MM.1S (cell line): ENCODE measurements at regions not wholly inside any gene's neighbourhood (a gene's known extent, or its start where the extent isn't known, plus 50 kb on each side); places are given as distances from the start of the nearest gene placed in this dataset.

Experiments used
- DNase-seq: peaks from one replicate; pipeline ENCODE4 v3.0.0-alpha.2; 2015
- H2AFZ ChIP-seq: fragments of 300-600 bp; sonication (generic); 2 replicates; pipeline ENCODE4 v1.6.0; 2016; ENCODE audit warnings: antibody characterized with exemption, low read length
- H3F3A ChIP-seq: fragments of 300-600 bp; sonication (generic); 2 replicates; pipeline ENCODE4 v1.6.1; 2016; ENCODE audit warnings: mild to moderate bottlenecking, antibody characterized with exemption, low read length, moderate library complexity, mixed read lengths; ENCODE audit not compliant: insufficient read depth
- H3K27ac ChIP-seq: fragments of 300-600 bp; sonication (generic); 2 replicates; pipeline ENCODE4 v1.5.1; 2016; ENCODE audit warnings: mild to moderate bottlenecking, low read length
- H3K27me3 ChIP-seq: fragments of 300-600 bp; sonication (generic); replicated peaks from 2 replicates; pipeline ENCODE4 v1.6.0; 2016; ENCODE audit warnings: low read length; ENCODE audit not compliant: insufficient read depth
- H3K36me3 ChIP-seq: fragments of 300-600 bp; sonication (generic); replicated peaks from 2 replicates; pipeline ENCODE4 v1.6.1; 2016; ENCODE audit warnings: mild to moderate bottlenecking, low read length, mixed read lengths; ENCODE audit not compliant: insufficient read depth
- H3K4me1 ChIP-seq: fragments of 300-600 bp; sonication (generic); 2 replicates; pipeline ENCODE4 v1.6.1; 2016; ENCODE audit warnings: low read length, mixed read lengths
- H3K4me2 ChIP-seq: fragments of 300-600 bp; sonication (generic); 2 replicates; pipeline ENCODE4 v1.6.0; 2016; ENCODE audit warnings: low read depth, low read length
- H3K4me3 ChIP-seq: fragments of 300-600 bp; sonication (generic); 2 replicates; pipeline ENCODE4 v1.5.1; 2016; ENCODE audit warnings: low read length, mixed read lengths
- H3K79me2 ChIP-seq: fragments of 300-600 bp; sonication (generic); 2 replicates; pipeline ENCODE4 v1.6.1; 2016; ENCODE audit warnings: mixed run types, low read length, mixed read lengths
- H3K9ac ChIP-seq: fragments of 300-600 bp; sonication (generic); 2 replicates; pipeline ENCODE4 v1.6.1; 2016; ENCODE audit warnings: low read length, mixed read lengths
- H3K9me2 ChIP-seq: fragments of 300-600 bp; sonication (generic); replicated peaks from 2 replicates; pipeline ENCODE4 v1.6.1; 2016; ENCODE audit warnings: mild to moderate bottlenecking, low read length, mixed read lengths; ENCODE audit not compliant: insufficient read depth
- H3K9me3 ChIP-seq: fragments of 300-600 bp; sonication (generic); replicated peaks from 2 replicates; pipeline ENCODE4 v1.6.1; 2016; ENCODE audit warnings: mild to moderate bottlenecking, low read length, mixed read lengths; ENCODE audit not compliant: insufficient read depth
- H4K20me1 ChIP-seq: fragments of 300-600 bp; sonication (generic); 2 replicates; pipeline ENCODE4 v1.6.1; 2016; ENCODE audit warnings: mild to moderate bottlenecking, low read length, moderate library complexity, mixed read lengths; ENCODE audit not compliant: insufficient read depth
- EZH2 ChIP-seq: fragments of 300-600 bp; sonication (generic); optimal IDR thresholded peaks from 2 replicates; pipeline ENCODE3; 2017; ENCODE audit warnings: low read depth, mild to moderate bottlenecking, antibody characterized with exemption, low read length, mixed read lengths
- EZH2phosphoT487 ChIP-seq: fragments of 300-600 bp; sonication (generic); IDR thresholded peaks from 2 replicates; pipeline ENCODE4 v1.6.1; 2018; ENCODE audit warnings: antibody characterized with exemption, low read length
- TF ChIP-seq, protein P1 (sequence below): fragments of 300-600 bp; sonication (generic); IDR thresholded peaks from 2 replicates; pipeline ENCODE4 v1.5.1; 2016; ENCODE audit warnings: antibody characterized with exemption, low read length, mixed read lengths

DNA sequence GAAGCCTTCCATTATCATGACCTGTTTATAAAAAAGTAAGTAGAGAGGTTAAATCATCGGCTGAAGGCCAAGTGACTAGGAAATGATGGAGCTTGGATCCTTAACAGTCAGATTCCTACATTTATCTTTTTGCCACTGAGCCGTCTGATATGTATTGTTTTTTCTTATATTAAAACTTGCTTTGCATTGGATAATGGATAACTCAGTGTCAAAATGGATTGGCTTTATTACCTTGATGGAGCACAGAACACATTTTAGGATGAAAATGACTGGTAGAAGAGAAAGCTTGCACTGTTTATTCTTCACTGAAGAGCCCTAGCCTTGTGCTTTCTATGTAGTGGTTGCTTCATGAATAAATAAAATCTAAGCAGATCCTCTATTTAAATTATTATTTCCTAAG is 54.2 kb upstream of the TSPAN5 start:
- no peaks in the 10 kb centered on the region for H4K20me1 ChIP-seq
- no peak for TF ChIP-seq EZH2phosphoT487
- TF ChIP-seq EZH2, result no peak
- TF ChIP-seq, protein P1, sequence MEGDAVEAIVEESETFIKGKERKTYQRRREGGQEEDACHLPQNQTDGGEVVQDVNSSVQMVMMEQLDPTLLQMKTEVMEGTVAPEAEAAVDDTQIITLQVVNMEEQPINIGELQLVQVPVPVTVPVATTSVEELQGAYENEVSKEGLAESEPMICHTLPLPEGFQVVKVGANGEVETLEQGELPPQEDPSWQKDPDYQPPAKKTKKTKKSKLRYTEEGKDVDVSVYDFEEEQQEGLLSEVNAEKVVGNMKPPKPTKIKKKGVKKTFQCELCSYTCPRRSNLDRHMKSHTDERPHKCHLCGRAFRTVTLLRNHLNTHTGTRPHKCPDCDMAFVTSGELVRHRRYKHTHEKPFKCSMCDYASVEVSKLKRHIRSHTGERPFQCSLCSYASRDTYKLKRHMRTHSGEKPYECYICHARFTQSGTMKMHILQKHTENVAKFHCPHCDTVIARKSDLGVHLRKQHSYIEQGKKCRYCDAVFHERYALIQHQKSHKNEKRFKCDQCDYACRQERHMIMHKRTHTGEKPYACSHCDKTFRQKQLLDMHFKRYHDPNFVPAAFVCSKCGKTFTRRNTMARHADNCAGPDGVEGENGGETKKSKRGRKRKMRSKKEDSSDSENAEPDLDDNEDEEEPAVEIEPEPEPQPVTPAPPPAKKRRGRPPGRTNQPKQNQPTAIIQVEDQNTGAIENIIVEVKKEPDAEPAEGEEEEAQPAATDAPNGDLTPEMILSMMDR, result no peak

GRCh38 chr4:98711526-98711925 is 53.1 kb upstream of the TSPAN5 start:
- H4K20me1 ChIP-seq, result no peaks in the 10 kb centered on the region
- no peaks in the 10 kb centered on the region for H3K27me3 ChIP-seq
- H3K27ac ChIP-seq, result no peak overlapping the region
- H3K9me2 ChIP-seq, result no peaks in the 10 kb centered on the region
- no peak overlapping the region for H3K4me3 ChIP-seq
- H3K4me1 ChIP-seq, result no peaks in the 10 kb centered on the region
- H3K79me2 ChIP-seq, result no peaks in the 10 kb centered on the region
- H3K4me2 ChIP-seq, result no peak overlapping the region
- no peaks in the 10 kb centered on the region for H3K36me3 ChIP-seq
- H3F3A ChIP-seq, result no peaks in the 10 kb centered on the region
- DNase-seq, result no peak
- H3K9ac ChIP-seq, result no peak overlapping the region
- no peak overlapping the region for H2AFZ ChIP-seq
- no peak for TF ChIP-seq EZH2
- TF ChIP-seq, protein P1, result no peak
- no peak for TF ChIP-seq EZH2phosphoT487
- no peaks in the 10 kb centered on the region for H3K9me3 ChIP-seq

More for the DNA sequence above, 54.2 kb upstream of the TSPAN5 start:
- Histone ChIP-seq H3K9ac (no peak overlapping the region), H3F3A (no peaks in the 10 kb centered on the region), H3K27me3 (no peaks in the 10 kb centered on the region), H3K79me2 (no peaks in the 10 kb centered on the region), H3K4me1 (no peaks in the 10 kb centered on the region), H2AFZ (no peak overlapping the region), H3K4me2 (no peak overlapping the region), H3K36me3 (no peaks in the 10 kb centered on the region), H3K9me3 (no peaks in the 10 kb centered on the region), H3K9me2 (no peaks in the 10 kb centered on the region), H3K4me3 (no peak overlapping the region), H3K27ac (no peak overlapping the region)
- DNase-seq, result no peak

GRCh38 chr4:98710831-98711230 is 52.4 kb upstream of the TSPAN5 start:
- no peaks in the 10 kb centered on the region for H3K9me3 ChIP-seq
- no peak for DNase-seq
- H3K4me2 ChIP-seq, result no peak overlapping the region
- H4K20me1 ChIP-seq, result no peaks in the 10 kb centered on the region
- no peaks in the 10 kb centered on the region for H3K79me2 ChIP-seq
- no peak overlapping the region for H3K4me3 ChIP-seq
- H2AFZ ChIP-seq, result no peak overlapping the region
- no peaks in the 10 kb centered on the region for H3K9me2 ChIP-seq
- H3F3A ChIP-seq, result no peaks in the 10 kb centered on the region
- no peaks in the 10 kb centered on the region for H3K36me3 ChIP-seq
- H3K27ac ChIP-seq, result no peak overlapping the region
- TF ChIP-seq, protein P1, result no peak
- TF ChIP-seq EZH2 (no peak), EZH2phosphoT487 (no peak)
- no peaks in the 10 kb centered on the region for H3K4me1 ChIP-seq
- H3K27me3 ChIP-seq, result no peaks in the 10 kb centered on the region
- no peak overlapping the region for H3K9ac ChIP-seq
